Activated T-cell treated with anti-CD3 and anti-CD28 coated beads, Interleukin-2, amount 50 U/mL, for 4 hours (primary cell): ENCODE measurements at regions not wholly inside any gene's neighbourhood (a gene's known extent, or its start where the extent isn't known, plus 50 kb on each side); places are given as distances from the start of the nearest gene placed in this dataset.

Source experiments
- ATAC-seq, 2 donors: fragments of 200-7000 bp; cut with Tn5 transposase; one replicate each; pipeline ENCODE4 v1.10.0; 2021
- DNase-seq: peaks from one replicate; pipeline ENCODE4 v3.0.0-alpha.2; 2020
- H3K27me3 Mint-ChIP-seq: one replicate; pipeline ENCODE4 v1.8.0; 2021; ENCODE audit warnings: low read depth, mixed read lengths
- H3K36me3 Mint-ChIP-seq: one replicate; pipeline ENCODE4 v1.8.0; 2022; ENCODE audit warnings: mixed read lengths; ENCODE audit not compliant: insufficient read depth
- H3K4me1 Mint-ChIP-seq: one replicate; pipeline ENCODE4 v1.8.0; 2021; ENCODE audit warnings: low read depth, mixed read lengths
- H3K4me3 Mint-ChIP-seq: one replicate; pipeline ENCODE4 v1.8.0; 2021; ENCODE audit warnings: mild to moderate bottlenecking, moderate library complexity, mixed read lengths
- H3K9me3 Mint-ChIP-seq: one replicate; pipeline ENCODE4 v1.8.0; 2021; ENCODE audit warnings: mixed read lengths

GRCh38 chr9:91037511-91038482, 236.2 kb downstream of the SYK start:
- ATAC-seq: peak in 1 of 2 donors; percentile 7
- H3K4me3 Mint-ChIP-seq: no peak overlapping the region
- H3K27me3 Mint-ChIP-seq: peaks cover 26% of the 10 kb centered on the region
- H3K36me3 Mint-ChIP-seq: no peaks in the 10 kb centered on the region
- H3K4me1 Mint-ChIP-seq: peaks cover 31% of the 10 kb centered on the region
- H3K9me3 Mint-ChIP-seq: no peaks in the 10 kb centered on the region
- no peak for DNase-seq

DNA sequence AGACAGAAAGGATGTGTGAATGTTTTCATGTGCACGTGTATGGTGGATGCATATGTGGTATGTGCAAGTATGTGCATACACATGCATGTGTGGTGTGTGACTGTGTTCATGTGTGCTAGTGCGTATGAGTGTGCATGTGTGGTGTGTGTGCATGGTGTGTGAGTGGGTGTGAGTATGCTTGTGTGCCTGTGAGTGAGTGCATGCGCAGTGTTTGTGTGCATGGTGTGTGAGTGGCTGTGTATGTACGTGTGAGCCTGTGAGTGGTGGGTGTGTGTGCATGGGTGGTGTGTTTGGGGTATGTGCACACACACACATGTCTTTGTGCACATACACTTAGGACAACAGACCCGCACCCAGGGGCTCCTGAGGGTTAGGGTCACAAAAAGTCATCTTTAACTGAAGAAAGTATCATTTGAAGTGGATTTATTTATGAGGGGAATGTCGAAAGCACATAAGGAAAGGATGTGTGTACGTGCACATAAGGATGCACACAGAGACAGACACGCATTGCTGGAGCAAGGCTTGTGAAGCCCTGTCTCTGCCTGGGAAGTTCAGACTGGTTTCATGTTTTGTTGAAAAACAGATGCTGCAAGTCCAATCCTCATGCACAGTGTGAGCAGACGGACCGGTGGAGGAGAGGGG, 237.0 kb downstream of the SYK start:
- no peak overlapping the region for H3K4me3 Mint-ChIP-seq
- H3K4me1 Mint-ChIP-seq: peaks cover 31% of the 10 kb centered on the region
- no peaks in the 10 kb centered on the region for H3K9me3 Mint-ChIP-seq
- H3K36me3 Mint-ChIP-seq: no peaks in the 10 kb centered on the region
- DNase-seq: no peak
- peaks cover 33% of the 10 kb centered on the region for H3K27me3 Mint-ChIP-seq
- ATAC-seq: no peak

GRCh38 chr9:91039125-91039834, 237.7 kb downstream of the SYK start:
- Mint-ChIP-seq H3K9me3 (no peaks in the 10 kb centered on the region), H3K4me3 (no peak overlapping the region), H3K4me1 (peaks cover 31% of the 10 kb centered on the region), H3K36me3 (no peaks in the 10 kb centered on the region), H3K27me3 (peaks cover 40% of the 10 kb centered on the region)
- no peak for DNase-seq
- ATAC-seq: no peak

- no peak for DNase-seq
- no peak overlapping the region for H3K4me3 Mint-ChIP-seq
- no peaks in the 10 kb centered on the region for H3K36me3 Mint-ChIP-seq
- ATAC-seq: no peak
- no peaks in the 10 kb centered on the region for H3K9me3 Mint-ChIP-seq
- peaks cover 29% of the 10 kb centered on the region for H3K4me1 Mint-ChIP-seq
- H3K27me3 Mint-ChIP-seq: peaks cover 43% of the 10 kb centered on the region
Observed at GRCh38 chr9:91039835-91040140, 238.2 kb downstream of the SYK start.

DNA sequence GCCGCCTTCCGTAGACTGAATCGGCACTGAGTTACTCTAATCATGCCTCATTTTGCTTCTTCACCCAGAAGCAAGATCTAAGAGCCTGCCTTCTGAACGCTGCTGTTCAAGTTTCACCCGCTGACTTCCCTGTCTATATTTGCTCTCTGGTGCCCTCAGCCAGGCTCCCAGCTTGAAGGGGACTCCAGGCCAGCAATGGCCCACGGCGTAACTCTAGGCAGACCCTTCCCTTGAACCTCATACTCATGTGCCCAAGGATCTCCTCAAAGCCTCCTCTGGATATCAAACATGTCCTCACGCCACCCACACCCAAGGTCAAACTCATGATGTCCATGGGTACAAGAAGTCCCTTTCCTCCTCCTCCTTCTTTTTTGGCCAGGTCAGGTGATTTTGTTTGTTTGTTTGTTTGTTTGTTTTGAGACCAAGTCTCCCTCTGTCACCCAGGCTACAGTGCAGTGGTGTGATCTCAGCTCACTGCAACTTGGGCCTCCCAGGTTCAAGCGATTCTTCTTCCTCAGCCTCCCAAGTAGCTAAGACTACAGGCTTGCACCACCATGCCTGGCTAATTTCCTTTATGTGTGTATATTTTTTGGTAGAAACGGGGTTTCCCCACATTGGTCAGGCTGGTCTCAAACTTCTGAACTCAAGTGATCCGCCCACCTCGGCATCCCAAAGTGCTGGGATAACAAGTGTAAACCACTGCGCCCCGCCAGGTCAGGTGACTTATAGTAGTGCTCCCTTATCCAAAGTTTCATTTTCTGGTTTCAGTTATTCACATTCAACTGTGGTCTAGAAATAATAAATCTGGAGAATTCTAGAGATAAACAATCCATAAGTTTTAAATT, 239.0 kb downstream of the SYK start:
- no peak overlapping the region for H3K4me3 Mint-ChIP-seq
- DNase-seq (no peak), ATAC-seq (no peak)
- no peaks in the 10 kb centered on the region for H3K9me3 Mint-ChIP-seq
- H3K27me3 Mint-ChIP-seq: peaks cover 45% of the 10 kb centered on the region
- H3K36me3 Mint-ChIP-seq: no peaks in the 10 kb centered on the region
- peaks cover 27% of the 10 kb centered on the region for H3K4me1 Mint-ChIP-seq

- Mint-ChIP-seq H3K27me3 (peaks cover 34% of the 10 kb centered on the region), H3K4me3 (no peak overlapping the region), H3K4me1 (peaks cover 23% of the 10 kb centered on the region)
Observed at GRCh38 chr9:91042024-91042423, 240.4 kb downstream of the SYK start.

DNA sequence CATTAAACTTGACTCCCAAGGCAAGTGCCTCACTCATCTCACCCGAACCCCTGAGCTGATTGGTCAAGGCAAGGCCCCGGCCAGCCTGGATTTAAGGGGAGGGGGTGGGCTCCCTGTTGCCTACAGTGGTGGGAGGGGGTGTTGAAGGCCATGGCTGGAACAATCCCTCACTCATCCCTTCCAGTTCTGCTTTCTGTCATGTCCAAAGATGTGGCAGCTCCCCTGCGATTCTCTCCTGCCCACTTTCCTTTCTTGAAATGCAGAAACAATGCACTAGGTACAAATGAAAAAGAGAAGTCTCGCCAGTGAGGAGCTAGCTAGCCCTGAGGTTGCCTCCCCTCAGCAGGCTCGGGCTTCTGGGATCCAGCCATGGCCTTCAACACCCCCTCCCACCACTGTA, 240.9 kb downstream of the SYK start:
- ATAC-seq: no peak
- no peak for DNase-seq
- peaks cover 31% of the 10 kb centered on the region for H3K27me3 Mint-ChIP-seq
- peaks cover 23% of the 10 kb centered on the region for H3K4me1 Mint-ChIP-seq
- H3K4me3 Mint-ChIP-seq: no peak overlapping the region
- H3K9me3 Mint-ChIP-seq: no peaks in the 10 kb centered on the region
- H3K36me3 Mint-ChIP-seq: no peaks in the 10 kb centered on the region

More at GRCh38 chr9:91042024-91042423, 240.4 kb downstream of the SYK start:
- ATAC-seq (no peak), DNase-seq (no peak)
- Mint-ChIP-seq H3K9me3 (no peaks in the 10 kb centered on the region), H3K36me3 (no peaks in the 10 kb centered on the region)

GRCh38 chr9:91043056-91043810, 241.6 kb downstream of the SYK start:
- Mint-ChIP-seq H3K36me3 (no peaks in the 10 kb centered on the region), H3K4me3 (no peak overlapping the region), H3K27me3 (peaks cover 31% of the 10 kb centered on the region), H3K9me3 (no peaks in the 10 kb centered on the region), H3K4me1 (peaks cover 25% of the 10 kb centered on the region)
- DNase-seq (no peak), ATAC-seq (no peak)

DNA sequence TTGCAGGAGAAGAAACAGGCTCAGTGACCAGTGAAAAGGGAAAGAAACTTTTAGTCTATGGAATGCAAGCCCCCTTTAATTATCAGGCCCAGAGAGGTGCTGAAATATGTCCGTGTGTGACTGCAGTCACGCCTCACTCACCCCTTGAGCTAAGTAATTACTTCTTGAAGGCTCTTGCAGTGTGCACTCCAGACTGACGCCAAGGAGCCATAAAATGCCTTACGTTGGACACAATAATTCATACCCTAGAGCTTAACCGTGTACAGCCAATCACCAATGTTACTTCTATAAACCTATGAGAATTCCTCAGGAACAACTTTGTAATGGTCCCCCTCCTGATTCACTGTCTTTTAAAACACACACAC, 242.2 kb downstream of the SYK start:
- no peak for DNase-seq
- Mint-ChIP-seq H3K9me3 (no peaks in the 10 kb centered on the region), H3K4me3 (no peak overlapping the region), H3K4me1 (peaks cover 26% of the 10 kb centered on the region), H3K27me3 (peaks cover 31% of the 10 kb centered on the region), H3K36me3 (no peaks in the 10 kb centered on the region)
- no peak for ATAC-seq

GRCh38 chr9:91044354-91044753, 242.7 kb downstream of the SYK start:
- Mint-ChIP-seq H3K27me3 (peaks cover 31% of the 10 kb centered on the region), H3K9me3 (no peaks in the 10 kb centered on the region), H3K36me3 (no peaks in the 10 kb centered on the region), H3K4me3 (no peak overlapping the region), H3K4me1 (peaks cover 30% of the 10 kb centered on the region)
- DNase-seq: no peak
- no peak for ATAC-seq

- Mint-ChIP-seq H3K36me3 (no peaks in the 10 kb centered on the region), H3K9me3 (no peaks in the 10 kb centered on the region), H3K4me3 (no peak overlapping the region), H3K27me3 (peaks cover 32% of the 10 kb centered on the region), H3K4me1 (peaks cover 28% of the 10 kb centered on the region)
- DNase-seq (no peak), ATAC-seq (no peak)
Observed at GRCh38 chr9:91045041-91045440, 243.4 kb downstream of the SYK start.

DNA sequence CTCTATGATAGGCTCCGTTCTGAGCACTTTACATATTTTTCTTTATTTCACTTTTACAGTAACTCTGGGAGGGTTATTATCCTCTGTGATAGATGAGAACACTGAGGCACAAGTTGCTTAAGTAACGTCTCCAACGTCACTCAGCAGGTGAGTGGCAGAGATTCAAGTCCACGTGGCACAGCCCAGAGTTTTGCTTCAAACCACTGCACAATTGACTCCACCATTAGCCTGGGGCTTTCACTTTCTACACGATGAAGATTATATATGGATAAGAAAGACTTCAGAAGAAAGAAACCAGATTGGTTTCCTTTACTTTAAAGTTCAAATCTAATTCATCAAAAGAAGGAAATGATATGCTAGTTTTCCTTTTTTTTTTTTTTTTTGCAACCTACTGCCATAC, 245.9 kb downstream of the SYK start:
- Mint-ChIP-seq H3K9me3 (no peaks in the 10 kb centered on the region), H3K27me3 (peaks cover 25% of the 10 kb centered on the region), H3K4me3 (peak overlapping the region; percentile 22), H3K36me3 (no peaks in the 10 kb centered on the region), H3K4me1 (peaks cover 31% of the 10 kb centered on the region)
- ATAC-seq (peak; percentile 81 to 85), DNase-seq (peak; percentile 34)

DNA sequence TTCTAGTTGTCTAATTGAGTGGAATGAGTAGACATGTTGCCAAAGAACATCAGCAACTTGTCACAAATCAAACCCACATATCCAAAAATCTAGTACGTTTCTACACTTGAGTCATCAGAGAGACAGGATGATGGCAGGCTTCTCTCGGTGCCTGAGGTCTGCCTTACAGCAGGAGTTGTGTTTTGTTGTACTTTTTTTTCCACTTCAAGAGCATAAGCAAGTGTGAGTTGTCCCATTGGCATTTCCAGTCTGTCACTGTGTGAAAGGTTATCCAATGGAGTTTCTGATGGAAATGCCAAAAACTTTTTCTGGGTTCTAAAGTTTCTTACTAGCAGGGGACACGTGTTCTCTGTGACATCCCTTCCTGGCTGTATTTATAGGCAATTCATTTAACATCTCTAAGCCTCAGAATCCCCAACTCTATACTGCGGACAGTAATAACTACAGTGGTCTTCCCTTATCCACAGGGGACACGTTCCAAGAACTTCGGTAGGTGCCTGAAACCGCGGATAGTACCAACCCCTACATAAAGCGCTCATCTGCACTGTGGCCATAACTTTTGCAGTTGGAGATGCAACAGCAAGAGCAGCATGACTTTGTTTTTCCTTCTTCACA, 246.5 kb downstream of the SYK start:
- Mint-ChIP-seq H3K9me3 (no peaks in the 10 kb centered on the region), H3K36me3 (no peaks in the 10 kb centered on the region), H3K4me1 (peaks cover 31% of the 10 kb centered on the region), H3K27me3 (peaks cover 22% of the 10 kb centered on the region), H3K4me3 (peak overlapping the region; percentile 22)
- DNase-seq: peak; percentile 24
- peak; percentile 85 to 86 for ATAC-seq
